Activated CD8-positive, alpha-beta T cell treated with anti-CD3 and anti-CD28 coated beads for 36 hours (primary cell): ENCODE measurements at regions not wholly inside any gene's neighbourhood (a gene's known extent, or its start where the extent isn't known, plus 50 kb on each side); places are given as distances from the start of the nearest gene placed in this dataset.

Source experiments
- ATAC-seq: fragments of 200-7000 bp; cut with Tn5 transposase; one replicate; pipeline ENCODE4 v1.10.0; 2021; ENCODE audit warnings: mild to moderate bottlenecking, moderate library complexity
- CTCF ChIA-PET: fragments of 350-600 bp; sonication (Branson Sonifier 250); formaldehyde crosslinking; loops from one replicate; lab custom pipeline; 2021; ENCODE audit warnings: antibody characterized with exemption; lab: Charles Lee
- POLR2A ChIA-PET: fragments of 350-600 bp; sonication (Branson Sonifier 250); formaldehyde crosslinking; loops from one replicate; lab custom pipeline; 2021; ENCODE audit warnings: antibody characterized with exemption; lab: Charles Lee
- DNase-seq: peaks from one replicate; pipeline ENCODE4 v3.0.0-alpha.2; 2020
- H3K27ac Mint-ChIP-seq: one replicate; pipeline ENCODE4 v1.8.0; 2021; ENCODE audit warnings: mild to moderate bottlenecking, mixed read lengths
- H3K27me3 Mint-ChIP-seq: one replicate; pipeline ENCODE4 v1.8.0; 2021; ENCODE audit warnings: mixed read lengths
- H3K36me3 Mint-ChIP-seq: one replicate; pipeline ENCODE4 v1.8.0; 2021; ENCODE audit warnings: low read depth, mixed read lengths
- H3K4me1 Mint-ChIP-seq: one replicate; pipeline ENCODE4 v1.8.0; 2021; ENCODE audit warnings: low read depth, mixed read lengths
- H3K4me3 Mint-ChIP-seq: one replicate; pipeline ENCODE4 v1.8.0; 2021; ENCODE audit warnings: mild to moderate bottlenecking, moderate library complexity, mixed read lengths
- H3K9me3 Mint-ChIP-seq: one replicate; pipeline ENCODE4 v1.8.0; 2021; ENCODE audit warnings: mixed read lengths
- intact Hi-C: fragments of 100-400 bp; cut with micrococcal nuclease; formaldehyde crosslinking; loops from one replicate; pipeline ENCODE4 v1.10.0; 2022
- TF ChIP-seq, protein P1 (sequence below): fragments of 200-600 bp; IDR thresholded peaks from one replicate; pipeline ENCODE4 v1.8.0; 2022; ENCODE audit warnings: antibody characterized with exemption, mild to moderate bottlenecking

DNA sequence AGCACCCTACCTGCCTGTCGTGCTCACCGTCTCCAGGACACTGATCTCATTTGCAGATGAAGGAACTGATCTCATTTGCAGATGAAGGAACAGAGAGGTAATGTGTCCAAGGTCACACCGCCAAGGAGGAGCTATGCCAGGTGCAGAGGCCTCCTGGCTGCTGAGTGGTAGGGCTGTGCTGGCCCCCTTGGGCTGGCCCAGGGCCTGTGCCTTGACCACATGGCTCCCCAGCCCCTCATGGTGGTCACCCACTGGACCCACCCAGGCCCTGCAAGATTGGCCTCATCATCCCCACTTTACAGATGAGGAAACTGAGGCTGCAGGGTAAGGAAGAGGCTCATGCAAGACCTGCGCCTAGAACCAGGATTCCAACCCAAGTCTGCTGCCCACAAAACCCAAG lies 628.3 kb downstream of the MATN1 start:
- Mint-ChIP-seq H3K4me3 (no peak overlapping the region), H3K36me3 (no peaks in the 10 kb centered on the region), H3K27ac (no peak overlapping the region), H3K27me3 (peaks cover 2% of the 10 kb centered on the region), H3K9me3 (peaks cover 25% of the 10 kb centered on the region), H3K4me1 (no peaks in the 10 kb centered on the region)
- intact Hi-C loops = no loop called here
- DNase-seq (no peak), ATAC-seq (no peak)
- ChIA-PET POLR2A (no interaction called here), CTCF (no interaction called here)
- TF ChIP-seq, protein P1, sequence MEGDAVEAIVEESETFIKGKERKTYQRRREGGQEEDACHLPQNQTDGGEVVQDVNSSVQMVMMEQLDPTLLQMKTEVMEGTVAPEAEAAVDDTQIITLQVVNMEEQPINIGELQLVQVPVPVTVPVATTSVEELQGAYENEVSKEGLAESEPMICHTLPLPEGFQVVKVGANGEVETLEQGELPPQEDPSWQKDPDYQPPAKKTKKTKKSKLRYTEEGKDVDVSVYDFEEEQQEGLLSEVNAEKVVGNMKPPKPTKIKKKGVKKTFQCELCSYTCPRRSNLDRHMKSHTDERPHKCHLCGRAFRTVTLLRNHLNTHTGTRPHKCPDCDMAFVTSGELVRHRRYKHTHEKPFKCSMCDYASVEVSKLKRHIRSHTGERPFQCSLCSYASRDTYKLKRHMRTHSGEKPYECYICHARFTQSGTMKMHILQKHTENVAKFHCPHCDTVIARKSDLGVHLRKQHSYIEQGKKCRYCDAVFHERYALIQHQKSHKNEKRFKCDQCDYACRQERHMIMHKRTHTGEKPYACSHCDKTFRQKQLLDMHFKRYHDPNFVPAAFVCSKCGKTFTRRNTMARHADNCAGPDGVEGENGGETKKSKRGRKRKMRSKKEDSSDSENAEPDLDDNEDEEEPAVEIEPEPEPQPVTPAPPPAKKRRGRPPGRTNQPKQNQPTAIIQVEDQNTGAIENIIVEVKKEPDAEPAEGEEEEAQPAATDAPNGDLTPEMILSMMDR = no peak

DNA sequence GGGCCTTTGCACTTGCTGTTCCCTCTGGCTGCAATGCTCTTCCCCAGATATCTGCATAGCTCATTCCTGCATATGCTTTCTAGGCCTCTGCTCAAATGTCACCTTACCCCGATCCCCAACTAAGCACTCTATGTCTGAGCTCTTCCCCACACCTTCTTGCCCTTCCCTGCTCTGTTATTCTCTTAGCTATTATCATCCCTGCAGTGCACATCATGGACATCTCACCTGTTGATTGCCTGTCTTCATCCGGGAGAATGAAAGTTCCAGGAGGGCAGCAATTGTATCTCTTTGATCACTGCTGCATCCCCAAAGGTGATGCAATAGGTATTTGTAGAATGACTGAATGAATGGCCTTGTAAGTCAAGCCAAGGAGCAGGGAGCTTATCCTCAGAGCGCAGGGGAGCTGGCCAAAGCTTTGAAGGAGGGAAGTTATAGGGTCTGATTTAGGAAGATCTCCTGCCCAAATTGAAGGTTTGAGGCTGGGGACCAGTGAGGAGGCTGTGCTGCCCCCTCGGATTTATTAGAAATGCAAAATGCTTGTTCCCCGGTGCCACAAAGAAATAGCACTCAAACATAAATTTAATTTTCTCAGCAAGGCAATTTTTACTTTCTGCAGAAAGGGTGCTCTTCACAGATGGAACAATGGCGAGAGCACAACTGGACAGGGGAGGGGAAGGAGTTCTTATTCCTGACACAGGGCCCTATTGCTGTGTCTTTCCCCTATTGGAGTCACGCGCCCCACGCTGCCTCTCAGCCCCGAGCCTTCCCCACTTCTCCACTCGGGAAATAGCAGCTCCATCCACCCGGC lies 631.1 kb downstream of the MATN1 start:
- DNase-seq (no peak), ATAC-seq (no peak)
- H3K4me1 Mint-ChIP-seq = no peaks in the 10 kb centered on the region
- H3K9me3 Mint-ChIP-seq = peaks cover 25% of the 10 kb centered on the region
- H3K4me3 Mint-ChIP-seq = no peak overlapping the region
- H3K36me3 Mint-ChIP-seq = no peaks in the 10 kb centered on the region
- no peak overlapping the region for H3K27ac Mint-ChIP-seq
- ChIA-PET POLR2A (no interaction called here), CTCF (no interaction called here)
- intact Hi-C loops = no loop called here
- TF ChIP-seq, protein P1 = no peak
- peaks cover 5% of the 10 kb centered on the region for H3K27me3 Mint-ChIP-seq

DNA sequence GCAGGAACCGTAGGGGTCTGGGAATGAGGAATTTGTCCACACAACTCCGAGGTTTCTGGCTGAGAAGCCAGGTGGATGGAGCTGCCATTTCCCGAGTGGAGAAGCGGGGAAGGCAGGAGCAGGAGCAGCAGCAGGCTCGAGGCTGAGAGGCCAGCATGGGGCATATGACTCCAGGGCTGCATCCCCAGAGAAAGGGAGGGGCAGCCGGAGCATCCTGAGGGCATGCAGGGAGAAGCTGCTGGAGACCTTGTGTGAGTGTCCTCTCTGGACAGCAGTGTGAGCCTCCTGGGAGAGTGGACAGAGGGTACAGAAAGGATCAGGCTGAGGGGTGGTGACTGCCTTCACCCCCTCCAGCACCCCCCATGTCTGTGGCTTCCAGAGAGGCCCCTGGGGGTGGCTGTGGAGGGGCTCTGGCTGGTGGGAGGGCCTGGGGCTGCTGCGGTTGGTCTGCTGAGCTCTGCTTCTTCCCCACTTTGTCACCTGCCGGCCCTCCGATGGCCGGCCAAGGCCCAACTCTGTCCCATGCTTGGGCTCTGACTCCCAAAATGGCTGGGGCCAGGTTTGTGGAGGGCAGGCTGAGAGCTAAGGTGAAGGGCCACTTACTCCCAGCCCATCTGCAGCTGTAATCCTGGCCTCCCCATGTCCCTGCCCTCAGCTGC lies 633.1 kb downstream of the MATN1 start:
- H3K9me3 Mint-ChIP-seq = peaks cover 25% of the 10 kb centered on the region
- DNase-seq = no peak
- POLR2A ChIA-PET = no interaction called here
- no peak overlapping the region for H3K27ac Mint-ChIP-seq
- no peaks in the 10 kb centered on the region for H3K36me3 Mint-ChIP-seq
- no peak overlapping the region for H3K4me3 Mint-ChIP-seq
- TF ChIP-seq, protein P1 = no peak
- H3K27me3 Mint-ChIP-seq = peaks cover 15% of the 10 kb centered on the region
- no peak for ATAC-seq
- CTCF ChIA-PET = interaction anchor here (1.3 kb wide), 1 partner anchor 12 kb away, joined by 3 read pairs; no protein-coding TSS in a partner anchor
- no peaks in the 10 kb centered on the region for H3K4me1 Mint-ChIP-seq
- intact Hi-C loops = no loop called here

DNA sequence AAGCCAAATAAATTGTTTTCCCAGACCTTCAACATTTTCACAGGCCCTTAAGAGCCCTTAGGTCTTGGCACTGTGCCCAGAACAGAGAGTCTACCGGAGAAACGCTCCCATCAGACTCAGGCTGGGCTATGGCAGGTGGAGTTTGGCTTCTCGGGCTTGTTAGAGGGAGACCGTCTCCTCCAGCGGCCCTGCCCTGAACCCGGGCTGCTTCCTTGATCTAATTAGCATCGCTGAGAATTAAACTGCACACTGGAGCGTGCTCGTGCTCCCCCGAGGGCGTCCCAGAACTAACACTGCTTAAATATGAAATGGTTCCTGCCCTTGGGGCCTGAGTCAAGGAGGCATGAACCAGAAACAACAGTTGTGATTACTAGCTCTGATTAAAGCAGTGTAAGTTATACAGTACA lies 634.4 kb downstream of the MATN1 start:
- POLR2A ChIA-PET = no interaction called here
- peaks cover 24% of the 10 kb centered on the region for H3K27me3 Mint-ChIP-seq
- H3K27ac Mint-ChIP-seq = no peak overlapping the region
- H3K4me3 Mint-ChIP-seq = no peak overlapping the region
- TF ChIP-seq, protein P1 = no peak
- DNase-seq (no peak), ATAC-seq (no peak)
- intact Hi-C loops = loop anchor here (10.0 kb wide), 1 partner anchor 174 kb away; no protein-coding TSS in a partner anchor
- peaks cover 25% of the 10 kb centered on the region for H3K9me3 Mint-ChIP-seq
- CTCF ChIA-PET = no interaction called here
- H3K4me1 Mint-ChIP-seq = no peaks in the 10 kb centered on the region
- H3K36me3 Mint-ChIP-seq = no peaks in the 10 kb centered on the region

DNA sequence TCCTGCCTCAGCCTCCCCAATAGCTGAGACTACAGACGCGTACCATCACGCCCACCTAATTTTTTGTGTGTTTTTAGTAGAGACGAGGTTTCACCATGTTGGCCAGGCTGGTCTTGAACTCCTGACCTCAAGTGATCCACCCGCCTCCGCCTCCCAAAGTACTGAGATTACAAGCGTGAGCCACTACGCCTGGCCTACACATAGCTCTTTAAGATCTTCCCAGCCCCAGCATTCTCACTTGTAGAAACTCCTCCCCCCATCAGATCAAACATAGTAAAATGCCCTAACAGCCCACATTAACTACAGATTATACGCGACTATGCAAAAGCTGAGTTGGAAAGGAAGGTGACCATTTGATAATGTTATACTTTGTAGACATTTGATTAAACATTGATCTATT lies 634.8 kb downstream of the MATN1 start:
- Mint-ChIP-seq H3K36me3 (no peaks in the 10 kb centered on the region), H3K9me3 (peaks cover 23% of the 10 kb centered on the region), H3K4me3 (no peak overlapping the region), H3K27me3 (peaks cover 25% of the 10 kb centered on the region), H3K27ac (no peak overlapping the region), H3K4me1 (no peaks in the 10 kb centered on the region)
- TF ChIP-seq, protein P1 = no peak
- intact Hi-C loops = loop anchor here (10.0 kb wide), 1 partner anchor 174 kb away; no protein-coding TSS in a partner anchor
- DNase-seq (no peak), ATAC-seq (no peak)
- ChIA-PET POLR2A (no interaction called here), CTCF (no interaction called here)
